HG03103 (cell line): ENCODE measurements at regions not wholly inside any gene's neighbourhood (a gene's known extent, or its start where the extent isn't known, plus 50 kb on each side); places are given as distances from the start of the nearest gene placed in this dataset.
"Not testable (repeated sequence)": the region's sequence is repeated elsewhere in the genome, so short reads cannot be mapped to it uniquely, and the experiment has no call there.

Experiments
- ATAC-seq: cut with Tn5 transposase; IDR thresholded peaks from one replicate; pipeline ENCODE4 v1.9.1; 2021; ENCODE audit warnings: low read depth; ENCODE audit not compliant: unreplicated experiment

DNA sequence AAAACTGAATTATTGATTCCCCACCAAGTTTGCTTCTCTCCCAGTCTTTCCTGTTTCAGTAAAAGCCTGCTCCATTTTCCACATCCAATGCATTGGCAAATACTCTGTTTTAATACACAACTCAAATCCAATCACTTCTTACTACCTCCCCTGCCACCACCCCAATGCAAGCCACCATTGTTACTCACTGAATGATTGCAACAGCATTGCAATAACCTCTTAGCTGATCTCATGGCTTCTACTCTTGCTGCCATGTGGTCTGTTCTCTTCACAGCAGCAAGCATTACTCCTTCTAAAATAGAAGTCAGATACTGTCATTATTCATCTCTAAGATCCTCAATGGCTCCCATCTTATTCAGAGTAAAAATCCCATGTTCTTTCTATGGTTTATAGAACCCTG, 123.4 kb downstream of the ATP6V1G3 start:
- ATAC-seq, result no peak

DNA sequence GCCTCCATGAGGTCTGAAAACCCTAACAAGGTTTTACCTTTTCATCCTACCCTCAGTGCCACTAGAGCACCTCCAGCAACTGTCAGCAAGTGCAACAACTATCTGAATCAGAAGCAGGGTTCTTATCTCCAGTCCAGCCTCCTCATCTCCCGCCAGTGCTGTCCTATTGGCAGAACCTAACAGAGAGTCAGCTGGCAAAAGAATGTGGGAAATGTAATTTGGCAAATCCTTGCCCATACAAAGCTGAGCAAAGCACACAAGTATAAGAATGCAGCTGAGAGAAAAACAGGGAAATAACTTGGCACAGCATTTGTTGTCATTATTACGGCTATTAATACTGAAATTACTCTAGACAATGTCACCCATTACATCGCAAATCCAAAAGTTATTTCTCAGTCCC, 124.2 kb downstream of the ATP6V1G3 start:
- no peak for ATAC-seq

DNA sequence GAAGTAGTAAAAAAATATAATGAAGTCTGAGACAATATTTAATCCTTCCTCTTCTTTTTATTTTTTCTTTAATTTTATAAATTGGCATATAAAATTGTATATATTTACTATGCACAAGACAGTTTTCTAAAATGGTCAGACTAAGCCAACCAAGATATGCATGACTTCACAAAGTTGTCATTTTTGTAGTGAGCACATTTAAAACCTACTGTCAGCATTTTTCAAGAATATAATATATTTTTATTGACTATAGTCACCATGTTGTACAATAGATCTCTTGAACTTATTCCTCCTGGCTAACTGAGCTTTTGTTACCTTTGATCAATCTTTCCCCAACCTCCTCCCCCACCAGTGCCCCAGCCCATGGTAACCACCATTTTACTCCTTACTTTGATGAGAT, 129.2 kb downstream of the ATP6V1G3 start:
- ATAC-seq, result no peak

DNA sequence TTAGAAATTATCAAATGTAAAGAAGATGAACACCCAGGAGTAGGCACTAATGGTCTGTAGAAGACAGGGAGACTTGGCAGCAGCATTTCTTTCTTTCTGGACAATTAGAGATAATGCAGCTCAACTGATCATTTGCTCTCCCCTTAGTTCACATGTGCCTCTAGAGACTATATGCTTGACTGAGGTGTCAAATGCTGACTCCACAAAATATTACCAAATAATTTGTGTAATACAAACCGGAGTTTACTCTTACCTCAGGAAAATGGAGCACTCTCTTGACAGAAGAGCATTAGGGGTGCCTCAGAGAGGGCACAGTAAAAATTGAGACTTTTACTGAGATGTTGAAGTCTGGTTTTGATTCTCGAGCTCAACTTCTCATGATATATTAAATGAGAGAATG, 131.8 kb downstream of the ATP6V1G3 start:
- no peak for ATAC-seq

DNA sequence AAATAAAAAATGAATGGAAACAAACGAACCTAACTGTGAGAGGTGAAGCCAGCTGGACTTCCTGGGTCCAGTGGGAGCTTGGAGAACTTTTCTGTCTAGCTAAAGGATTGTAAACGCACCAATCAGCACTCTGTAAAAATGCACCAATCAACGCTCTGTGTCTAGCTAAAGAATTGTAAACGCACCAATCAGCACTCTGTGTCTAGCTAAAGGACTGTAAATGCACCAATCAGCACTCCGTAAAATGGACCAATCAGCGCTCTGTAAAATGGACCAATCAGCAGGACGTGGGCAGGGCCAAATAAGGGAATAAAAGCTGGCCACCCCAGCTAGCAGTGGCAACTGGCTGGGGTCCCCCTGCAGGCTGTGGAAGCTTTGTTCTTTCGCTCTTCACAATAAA, 135.8 kb downstream of the ATP6V1G3 start:
- ATAC-seq, result not testable (repeated sequence)

DNA sequence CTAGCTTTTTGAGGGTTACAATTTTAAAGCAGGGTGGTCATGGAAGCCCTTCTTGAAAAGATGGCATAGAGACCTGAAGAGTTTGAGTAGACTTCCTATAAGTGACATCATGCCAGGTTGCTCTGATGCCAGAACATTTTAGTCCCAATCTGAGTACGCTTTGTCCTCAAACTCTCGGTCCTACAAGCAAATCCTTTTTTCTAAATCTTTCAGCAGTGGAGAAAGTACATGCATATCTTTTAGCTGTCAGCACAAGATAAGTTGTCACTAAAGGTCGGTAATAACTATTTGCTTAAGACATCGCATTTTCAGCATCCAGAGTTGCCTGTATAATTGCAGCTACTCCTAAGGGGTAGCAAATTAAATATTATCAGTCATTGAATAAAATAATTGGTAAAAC, 140.4 kb downstream of the ATP6V1G3 start:
- no peak for ATAC-seq

DNA sequence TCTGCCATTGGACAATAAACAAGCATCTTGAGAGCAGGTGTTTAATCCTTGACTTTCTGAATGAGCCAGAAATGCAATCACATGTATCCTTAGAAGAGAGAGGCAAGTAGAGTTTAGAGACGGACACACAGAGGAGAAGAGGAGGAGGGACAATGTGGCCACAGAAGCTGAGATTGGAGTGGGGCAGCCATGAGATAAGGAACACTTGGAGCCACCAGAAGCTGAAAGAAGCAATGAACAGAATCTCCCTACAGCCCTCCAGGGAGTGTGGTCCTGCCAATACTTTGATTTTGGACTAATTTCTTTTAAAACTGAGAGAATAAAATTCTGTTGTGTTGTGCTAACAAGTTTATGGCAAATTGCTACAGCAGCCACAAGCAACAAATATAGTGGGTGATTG, 141.0 kb downstream of the ATP6V1G3 start:
- no peak for ATAC-seq

DNA sequence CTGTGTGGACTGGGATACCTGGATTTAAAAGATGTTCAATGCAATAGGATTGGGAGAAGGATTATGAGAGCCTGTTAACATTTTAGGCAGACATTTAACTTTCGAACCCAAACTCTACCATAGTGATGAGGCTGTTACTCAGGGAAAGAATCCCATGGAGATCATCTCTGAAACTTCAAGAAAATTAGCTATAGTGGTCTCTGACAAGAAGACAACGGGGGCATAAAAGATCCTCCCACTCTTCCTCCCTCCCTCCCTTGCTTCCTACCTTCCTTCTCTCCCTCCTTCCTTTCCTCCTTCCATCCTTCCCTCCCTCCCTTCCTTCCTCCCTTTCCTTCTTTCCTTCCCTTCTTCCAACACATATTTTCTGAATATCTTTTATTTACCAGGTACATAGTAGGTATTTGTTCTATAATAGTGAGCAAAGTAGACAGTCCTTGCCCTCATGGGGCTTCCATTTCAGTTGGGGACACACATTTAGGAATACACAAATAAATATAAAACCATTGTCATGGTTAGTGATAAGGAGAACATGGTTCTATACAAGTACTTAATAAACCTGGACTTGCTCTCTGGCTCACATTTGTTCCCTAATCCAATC, 143.2 kb downstream of the ATP6V1G3 start:
- ATAC-seq, result no peak

DNA sequence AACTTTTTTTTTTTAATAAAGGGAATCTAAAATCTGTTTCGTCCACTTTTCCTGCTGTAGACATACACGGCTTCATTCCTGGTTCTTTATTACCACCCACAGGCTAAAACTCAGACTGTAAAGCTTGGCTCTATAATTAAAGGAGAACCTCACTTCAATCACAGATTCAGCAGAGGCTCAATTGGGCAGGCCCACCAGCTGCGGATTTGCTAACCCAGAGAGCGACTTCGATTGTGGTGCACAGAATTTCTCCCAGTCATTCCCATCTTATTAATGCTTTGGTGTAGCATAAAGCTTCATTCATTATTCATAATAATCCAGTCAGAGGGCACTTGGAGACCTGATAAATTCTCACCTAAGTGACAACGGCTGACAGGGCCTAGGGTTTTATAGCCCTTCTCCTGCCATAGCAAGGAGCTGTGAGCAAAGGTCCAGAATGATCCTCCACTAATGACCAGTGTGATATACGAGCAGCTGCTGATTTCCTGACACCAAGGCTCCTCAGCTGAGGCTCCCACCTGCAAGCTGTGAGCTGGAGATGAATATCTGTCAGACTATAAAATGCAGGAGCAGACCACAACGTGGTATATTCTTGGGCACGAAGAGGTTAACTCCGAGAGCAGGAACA, 149.0 kb downstream of the ATP6V1G3 start:
- no peak for ATAC-seq

DNA sequence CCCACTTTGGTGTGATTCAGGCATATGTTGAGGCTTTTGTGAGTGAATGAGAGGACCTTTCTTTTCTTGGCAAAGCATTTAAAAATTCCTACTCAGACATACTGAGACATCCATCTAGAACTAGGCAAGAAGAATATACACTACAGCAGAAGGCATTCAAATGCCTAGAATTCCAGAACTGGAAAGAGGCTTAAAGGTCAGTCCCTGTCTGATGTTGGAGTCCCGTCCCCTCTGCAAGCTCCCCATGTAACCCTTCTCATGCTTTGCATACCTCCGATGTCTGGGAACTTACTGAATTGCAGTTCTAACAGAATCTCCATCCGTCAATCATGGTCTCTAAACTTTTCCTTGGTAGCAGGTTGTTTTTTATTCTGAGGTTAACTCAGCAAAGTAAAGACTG, 152.9 kb downstream of the ATP6V1G3 start:
- ATAC-seq, result no peak

DNA sequence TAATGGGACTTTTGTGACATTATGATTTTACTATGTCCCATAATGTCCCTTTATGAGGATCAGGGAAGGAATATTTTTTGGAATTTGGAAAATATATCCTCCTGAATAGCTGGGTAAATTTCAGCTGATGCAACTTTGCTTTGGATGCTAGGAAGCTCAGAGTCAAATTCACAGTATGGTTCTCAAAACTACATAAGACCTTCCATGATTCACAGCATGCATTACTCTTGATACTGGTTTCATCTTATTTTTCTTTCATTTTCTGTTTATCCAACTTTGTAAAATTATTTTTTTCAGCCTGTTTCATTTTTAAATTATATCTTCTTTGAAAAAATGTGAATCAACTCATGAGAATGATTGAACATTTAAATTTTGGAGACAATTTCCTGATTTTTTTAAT, 160.2 kb downstream of the ATP6V1G3 start:
- ATAC-seq, result no peak

DNA sequence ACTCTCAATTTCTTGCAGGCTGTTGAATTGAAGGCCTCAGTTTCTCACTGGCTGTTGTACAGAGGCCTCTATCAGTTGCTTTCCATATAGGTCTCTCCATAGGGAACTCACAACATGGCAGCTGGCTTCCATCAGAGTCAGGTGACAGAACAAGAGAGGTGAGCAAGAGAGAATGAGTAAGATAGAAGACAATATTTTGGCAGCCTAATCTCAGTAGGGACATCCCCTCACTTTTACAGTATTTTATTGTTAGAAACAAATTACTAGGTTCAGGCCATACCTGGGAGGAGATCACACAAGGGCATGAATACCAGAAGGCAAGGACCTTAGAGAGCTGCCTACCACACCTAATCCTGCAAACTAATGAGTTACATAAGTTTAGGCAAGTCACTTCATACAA, 162.8 kb downstream of the ATP6V1G3 start:
- no peak for ATAC-seq

DNA sequence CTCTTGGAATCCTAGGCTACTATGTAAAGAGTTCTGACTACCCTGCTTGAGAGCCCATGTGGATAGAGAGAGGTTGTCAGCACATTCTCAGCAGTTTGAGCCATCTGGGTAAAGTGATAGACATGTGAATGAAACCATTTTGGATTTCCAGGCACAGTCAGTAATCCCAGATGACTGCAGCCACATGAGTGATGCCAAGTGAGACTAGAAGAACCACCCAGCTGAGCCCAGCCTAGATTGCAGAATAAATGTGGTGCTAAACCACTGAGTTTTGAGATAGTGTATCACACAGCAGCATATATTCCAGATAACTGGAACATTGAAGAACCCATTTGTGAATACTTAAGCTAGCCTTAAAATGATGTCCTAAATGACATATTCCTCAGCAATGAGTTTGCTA, 166.2 kb downstream of the ATP6V1G3 start:
- ATAC-seq, result no peak

DNA sequence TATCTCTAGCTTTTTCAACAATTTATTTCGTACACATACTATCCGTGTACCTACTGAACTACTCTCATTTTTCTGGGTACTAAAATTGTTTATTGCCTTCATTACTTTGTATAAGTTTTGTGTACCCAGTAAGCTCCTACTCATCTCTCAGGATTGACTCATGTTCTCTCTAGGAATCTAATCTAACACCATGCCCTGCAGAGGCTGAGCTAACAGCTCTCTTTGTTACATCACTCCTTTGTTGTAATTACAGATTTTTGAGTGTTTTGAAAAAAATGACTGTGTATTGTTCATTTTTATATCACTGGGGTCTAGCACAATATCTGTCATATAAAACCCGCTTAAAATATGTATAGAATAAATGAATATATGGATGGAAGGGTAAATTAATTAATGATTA, 167.1 kb downstream of the ATP6V1G3 start:
- no peak for ATAC-seq
